Mucosa of descending colon (tissue), 3 donors: ENCODE measurements at regions not wholly inside any gene's neighbourhood (a gene's known extent, or its start where the extent isn't known, plus 50 kb on each side); places are given as distances from the start of the nearest gene placed in this dataset.

ENCODE experiments used
- ATAC-seq: fragments of 200-7000 bp; cut with Tn5 transposase; one replicate; pipeline ENCODE4 v1.9.1; 2020; ENCODE audit warnings: mild to moderate bottlenecking, moderate library complexity
- DNase-seq, 3 donors: peaks; one replicate each; pipeline ENCODE4 v3.0.0-alpha.2; 2020
- H3K36me3 ChIP-seq: fragments of 200-600 bp; one replicate; pipeline ENCODE4 v1.8.0; 2021; ENCODE audit warnings: low read depth, mild to moderate bottlenecking
- H3K4me1 ChIP-seq: fragments of 200-600 bp; one replicate; pipeline ENCODE4 v1.8.0; 2021; ENCODE audit warnings: low read depth, mild to moderate bottlenecking
- H3K4me3 ChIP-seq: fragments of 200-600 bp; one replicate; pipeline ENCODE4 v1.8.0; 2021; ENCODE audit warnings: mild to moderate bottlenecking
- H3K9me3 ChIP-seq: fragments of 200-600 bp; one replicate; pipeline ENCODE4 v1.8.0; 2021; ENCODE audit warnings: mild to moderate bottlenecking
- CTCF ChIP-seq: fragments of 200-600 bp; IDR thresholded peaks from one replicate; pipeline ENCODE4 v1.8.0; 2022; ENCODE audit warnings: antibody characterized with exemption, mild to moderate bottlenecking
- intact Hi-C, 2 donors: fragments of 100-400 bp; cut with DNase I in 1 of 2; cut with micrococcal nuclease in 1 of 2; formaldehyde crosslinking; loops; one replicate each; pipeline versions ENCODE4 v1.11.0 to v1.11.1; 2022; cut with DNase I, micrococcal nuclease
- donor health status: DM: no; HTN: no; CAD: no; lungs with moderate emphysema.
- donor health status: DM: no; HTN: no; CAD: no.
- donor health status: DM: no; HTN: yes; CAD: no.

GRCh38 chr5:110338341-110339083, 388.0 kb downstream of the TMEM232 start:
- H3K4me1 ChIP-seq: no peaks in the 10 kb centered on the region
- DNase-seq (no peak), ATAC-seq (no peak)
- TF ChIP-seq CTCF: no peak
- no peaks in the 10 kb centered on the region for H3K36me3 ChIP-seq
- intact Hi-C loops: no loop called here
- H3K4me3 ChIP-seq: no peak overlapping the region
- no peaks in the 10 kb centered on the region for H3K9me3 ChIP-seq

GRCh38 chr5:110339399-110339798, 387.1 kb downstream of the TMEM232 start:
- no peaks in the 10 kb centered on the region for H3K9me3 ChIP-seq
- intact Hi-C loops: no loop called here
- H3K36me3 ChIP-seq: no peaks in the 10 kb centered on the region
- no peak overlapping the region for H3K4me3 ChIP-seq
- H3K4me1 ChIP-seq: no peaks in the 10 kb centered on the region
- no peak for DNase-seq
- ATAC-seq: no peak
- no peak for TF ChIP-seq CTCF

- TF ChIP-seq CTCF: no peak
- no peak overlapping the region for H3K4me3 ChIP-seq
- no peaks in the 10 kb centered on the region for H3K9me3 ChIP-seq
- DNase-seq (no peak), ATAC-seq (no peak)
- no peaks in the 10 kb centered on the region for H3K36me3 ChIP-seq
- intact Hi-C loops: no loop called here
- no peaks in the 10 kb centered on the region for H3K4me1 ChIP-seq
These were observed 384.6 kb downstream of the TMEM232 start for GRCh38 chr5:110341836-110342235.

GRCh38 chr5:110342683-110343082, 383.8 kb downstream of the TMEM232 start:
- ATAC-seq: no peak
- H3K9me3 ChIP-seq: no peaks in the 10 kb centered on the region
- no peak for DNase-seq
- no peaks in the 10 kb centered on the region for H3K4me1 ChIP-seq
- TF ChIP-seq CTCF: no peak
- intact Hi-C loops: no loop called here
- H3K36me3 ChIP-seq: no peaks in the 10 kb centered on the region
- H3K4me3 ChIP-seq: no peak overlapping the region

GRCh38 chr5:110343616-110344015, 382.9 kb downstream of the TMEM232 start:
- Histone ChIP-seq H3K9me3 (no peaks in the 10 kb centered on the region), H3K4me1 (no peaks in the 10 kb centered on the region), H3K36me3 (no peaks in the 10 kb centered on the region), H3K4me3 (no peak overlapping the region)
- ATAC-seq (no peak), DNase-seq (no peak)
- intact Hi-C loops: no loop called here
- TF ChIP-seq CTCF: no peak

- DNase-seq (no peak), ATAC-seq (no peak)
- no peaks in the 10 kb centered on the region for H3K36me3 ChIP-seq
- intact Hi-C loops: no loop called here
- no peak overlapping the region for H3K4me3 ChIP-seq
- TF ChIP-seq CTCF: no peak
- no peaks in the 10 kb centered on the region for H3K9me3 ChIP-seq
- H3K4me1 ChIP-seq: no peaks in the 10 kb centered on the region
These were observed 380.8 kb downstream of the TMEM232 start for GRCh38 chr5:110345623-110346022.
